ENCODE measurements at regions not wholly inside any gene's neighbourhood (a gene's known extent, or its start where the extent isn't known, plus 50 kb on each side); places are given as distances from the start of the nearest gene placed in this dataset.

GRCh38 chr16:49130397-49130796, 151.2 kb downstream of the CBLN1 start (continued):
- TF ChIP-seq NFIC (IDR thresholded peaks at IDR 0.05; ENCODE audit: borderline replicate concordance) = no peak
- TF ChIP-seq FOXM1 (IDR thresholded peaks at IDR 0.05; ENCODE audit: low read depth) = no peak
- TF ChIP-seq TEAD4 (IDR thresholded peaks at IDR 0.05; ENCODE audit: borderline replicate concordance, insufficient read depth) = no peak
- no peak for TF ChIP-seq FOXJ3 (CRISPR knock-in tag; IDR thresholded peaks at IDR 0.05)
- TF ChIP-seq POLR2AphosphoS5 (IDR thresholded peaks at IDR 0.05; ENCODE audit: low read depth, low read length) = no peak

- no peaks in the 10 kb centered on the region for H3K79me2 ChIP-seq (ENCODE audit: insufficient read depth)
- WGBS (ENCODE audit: low lambda C conversion rate) = 6% methylated on average over 1 of the region's 1 CpG
- H3K9ac ChIP-seq = no peak overlapping the region
- ChIA-PET CTCF (no interaction called here), POLR2A (no interaction called here)
- H3K36me3 ChIP-seq (replicated peaks in 1 of 2; ENCODE audit: control insufficient read depth in 1 of 2, insufficient read depth in 2 of 2, low read length in 1 of 2) = no peaks in the 10 kb centered on the region
- H3K27ac ChIP-seq (ENCODE audit: low read depth in 2 of 2, low read length in 1 of 2) = no peak overlapping the region
- no peak for DNase-seq
- H3K9me3 ChIP-seq = no peaks in the 10 kb centered on the region
- no peak overlapping the region for H3K4me2 ChIP-seq
- H4K20me1 ChIP-seq (ENCODE audit: insufficient read depth) = no peaks in the 10 kb centered on the region
- TF ChIP-seq FOSL2 (IDR thresholded peaks at IDR 0.05; ENCODE audit: borderline replicate concordance, low read depth) (no peak), NRF1 (IDR thresholded peaks at IDR 0.05; ENCODE audit: low read depth, low read length) (no peak), USF1 (IDR thresholded peaks at IDR 0.05; ENCODE audit: borderline replicate concordance, low read depth) (no peak), EZH2phosphoT487 (IDR thresholded peaks at IDR 0.05; ENCODE audit: borderline replicate concordance, low read depth) (no peak), USF2 (IDR thresholded peaks at IDR 0.05; ENCODE audit: borderline replicate concordance, low read depth, low read length) (no peak), CTCF (IDR thresholded peaks at IDR 0.05) (no peak), RAD21 (IDR thresholded peaks at IDR 0.05; ENCODE audit: low read length) (no peak), REST (IDR thresholded peaks at IDR 0.05; ENCODE audit: low read depth, low read length) (no peak), JUND (IDR thresholded peaks at IDR 0.05) (no peak), RCOR1 (IDR thresholded peaks at IDR 0.05; ENCODE audit: low read length) (no peak), MXI1 (IDR thresholded peaks at IDR 0.05; ENCODE audit: low read depth, low read length) (no peak), PBX3 (IDR thresholded peaks at IDR 0.05) (no peak), NFIC (IDR thresholded peaks at IDR 0.05; ENCODE audit: borderline replicate concordance) (no peak)
- no peak overlapping the region for H2AFZ ChIP-seq (ENCODE audit: low read depth)
- H3K9me2 ChIP-seq = no peaks in the 10 kb centered on the region
- H3K4me3 ChIP-seq (ENCODE audit: low read depth in 2 of 2, low read length in 1 of 2) = no peak overlapping the region
- no peaks in the 10 kb centered on the region for H3F3A ChIP-seq (replicated peaks; ENCODE audit: insufficient read depth)
- no peaks in the 10 kb centered on the region for H3K27me3 ChIP-seq (ENCODE audit: insufficient read depth)
- H3K4me1 ChIP-seq (ENCODE audit: control insufficient read depth in 1 of 2, insufficient read depth in 2 of 2, low read depth in 1 of 2, low read length in 1 of 2) = no peaks in the 10 kb centered on the region
These were observed 151.7 kb downstream of the CBLN1 start for GRCh38 chr16:49129935-49130334.
